ENCODE measurements at regions not wholly inside any gene's neighbourhood (a gene's known extent, or its start where the extent isn't known, plus 50 kb on each side); places are given as distances from the start of the nearest gene placed in this dataset.

- WGBS, 2 experiments (ENCODE audit: low coverage in 1 of 2, low lambda C conversion rate in 2 of 2, missing lambda C conversion rate in 2 of 2) = 26 to 29% methylated on average over 3 of the region's 3 CpGs
- DNase-seq = no peak
- in situ Hi-C loops (cut with MboI) = no loop called here
Observed at GRCh38 chr5:136676685-136677084, 311.3 kb upstream of the TRPC7 start.

GRCh38 chr5:136675769-136676168, 310.4 kb upstream of the TRPC7 start:
- no peak overlapping the region for H3K4me2 ChIP-seq (ENCODE audit: unreplicated experiment)
- in situ Hi-C loops (cut with MboI) = no loop called here
- no peaks in the 10 kb centered on the region for H3K36me3 ChIP-seq (ENCODE audit: low read depth)
- no peaks in the 10 kb centered on the region for H3K27me3 ChIP-seq (replicated peaks; ENCODE audit: insufficient read depth)
- no peak overlapping the region for H3K9ac ChIP-seq
- no peak overlapping the region for H2AFZ ChIP-seq
- H3K79me2 ChIP-seq (ENCODE audit: insufficient read depth) = no peaks in the 10 kb centered on the region
- no peaks in the 10 kb centered on the region for H3F3A ChIP-seq (ENCODE audit: insufficient read depth)
- H3K9me3 ChIP-seq (ENCODE audit: low read depth) = no peaks in the 10 kb centered on the region
- no peaks in the 10 kb centered on the region for H3K9me2 ChIP-seq (ENCODE audit: insufficient read depth)
- TF ChIP-seq EZH2phosphoT487 (IDR thresholded peaks at IDR 0.05; ENCODE audit: insufficient read depth, low read depth) (no peak), EZH2 (IDR thresholded peaks at IDR 0.05; ENCODE audit: insufficient read depth, poor library complexity, severe bottlenecking) (no peak)
- no peaks in the 10 kb centered on the region for H4K20me1 ChIP-seq (ENCODE audit: insufficient read depth)
- no peak for DNase-seq
- no peaks in the 10 kb centered on the region for H3K4me1 ChIP-seq (ENCODE audit: insufficient read depth)
- H3K4me3 ChIP-seq = no peak overlapping the region
- no peak overlapping the region for H3K27ac ChIP-seq

More at GRCh38 chr5:136676685-136677084, 311.3 kb upstream of the TRPC7 start:
- Histone ChIP-seq H3K27ac (no peak overlapping the region), H3K36me3 (ENCODE audit: low read depth) (no peaks in the 10 kb centered on the region), H3K9ac (no peak overlapping the region), H3K4me1 (ENCODE audit: insufficient read depth) (no peaks in the 10 kb centered on the region), H3F3A (ENCODE audit: insufficient read depth) (no peaks in the 10 kb centered on the region), H3K9me3 (ENCODE audit: low read depth) (no peaks in the 10 kb centered on the region), H3K9me2 (ENCODE audit: insufficient read depth) (no peaks in the 10 kb centered on the region), H3K27me3 (replicated peaks; ENCODE audit: insufficient read depth) (no peaks in the 10 kb centered on the region), H2AFZ (no peak overlapping the region), H3K79me2 (ENCODE audit: insufficient read depth) (no peaks in the 10 kb centered on the region), H3K4me3 (no peak overlapping the region), H3K4me2 (ENCODE audit: unreplicated experiment) (no peak overlapping the region), H4K20me1 (ENCODE audit: insufficient read depth) (no peaks in the 10 kb centered on the region)
- TF ChIP-seq EZH2 (IDR thresholded peaks at IDR 0.05; ENCODE audit: insufficient read depth, poor library complexity, severe bottlenecking) = no peak
- TF ChIP-seq EZH2phosphoT487 (IDR thresholded peaks at IDR 0.05; ENCODE audit: insufficient read depth, low read depth) = no peak

GRCh38 chr5:136674178-136674577, 308.8 kb upstream of the TRPC7 start:
- no peaks in the 10 kb centered on the region for H3K9me3 ChIP-seq (ENCODE audit: low read depth)
- no peak for TF ChIP-seq EZH2phosphoT487 (IDR thresholded peaks at IDR 0.05; ENCODE audit: insufficient read depth, low read depth)
- no peak for TF ChIP-seq EZH2 (IDR thresholded peaks at IDR 0.05; ENCODE audit: insufficient read depth, poor library complexity, severe bottlenecking)
- no peaks in the 10 kb centered on the region for H3K9me2 ChIP-seq (ENCODE audit: insufficient read depth)
- no peak overlapping the region for H3K4me3 ChIP-seq
- no peaks in the 10 kb centered on the region for H4K20me1 ChIP-seq (ENCODE audit: insufficient read depth)
- no peaks in the 10 kb centered on the region for H3K27me3 ChIP-seq (replicated peaks; ENCODE audit: insufficient read depth)
- in situ Hi-C loops (cut with MboI) = no loop called here
- no peaks in the 10 kb centered on the region for H3F3A ChIP-seq (ENCODE audit: insufficient read depth)
- no peak overlapping the region for H3K4me2 ChIP-seq (ENCODE audit: unreplicated experiment)
- H2AFZ ChIP-seq = no peak overlapping the region
- no peaks in the 10 kb centered on the region for H3K36me3 ChIP-seq (ENCODE audit: low read depth)
- H3K4me1 ChIP-seq (ENCODE audit: insufficient read depth) = no peaks in the 10 kb centered on the region
- H3K27ac ChIP-seq = no peak overlapping the region
- H3K79me2 ChIP-seq (ENCODE audit: insufficient read depth) = no peaks in the 10 kb centered on the region
- no peak overlapping the region for H3K9ac ChIP-seq
- 61% methylated on average over 4 of the region's 4 CpGs for WGBS, 2 experiments (ENCODE audit: low coverage in 1 of 2, low lambda C conversion rate in 2 of 2, missing lambda C conversion rate in 2 of 2)
- no peak for DNase-seq

GRCh38 chr5:136667789-136668188, 302.4 kb upstream of the TRPC7 start:
- H3K9ac ChIP-seq = no peak overlapping the region
- H3K36me3 ChIP-seq (ENCODE audit: low read depth) = no peaks in the 10 kb centered on the region
- H3K4me2 ChIP-seq (ENCODE audit: unreplicated experiment) = no peak overlapping the region
- no peak for TF ChIP-seq EZH2phosphoT487 (IDR thresholded peaks at IDR 0.05; ENCODE audit: insufficient read depth, low read depth)
- TF ChIP-seq EZH2 (IDR thresholded peaks at IDR 0.05; ENCODE audit: insufficient read depth, poor library complexity, severe bottlenecking) = no peak
- no peak for DNase-seq
- H4K20me1 ChIP-seq (ENCODE audit: insufficient read depth) = no peaks in the 10 kb centered on the region
- no peaks in the 10 kb centered on the region for H3K27me3 ChIP-seq (replicated peaks; ENCODE audit: insufficient read depth)
- no peaks in the 10 kb centered on the region for H3K4me1 ChIP-seq (ENCODE audit: insufficient read depth)
- no peaks in the 10 kb centered on the region for H3K9me2 ChIP-seq (ENCODE audit: insufficient read depth)
- no peaks in the 10 kb centered on the region for H3F3A ChIP-seq (ENCODE audit: insufficient read depth)
- in situ Hi-C loops (cut with MboI) = no loop called here
- no peaks in the 10 kb centered on the region for H3K79me2 ChIP-seq (ENCODE audit: insufficient read depth)
- H3K27ac ChIP-seq = no peak overlapping the region
- H2AFZ ChIP-seq = no peak overlapping the region
- 33 to 71% methylated on average over 2 of the region's 2 CpGs for WGBS, 2 experiments (ENCODE audit: low coverage in 1 of 2, low lambda C conversion rate in 2 of 2, missing lambda C conversion rate in 2 of 2)
- H3K9me3 ChIP-seq (ENCODE audit: low read depth) = no peaks in the 10 kb centered on the region
- H3K4me3 ChIP-seq = no peak overlapping the region

- H2AFZ ChIP-seq = no peak overlapping the region
- in situ Hi-C loops (cut with MboI) = no loop called here
- no peaks in the 10 kb centered on the region for H3F3A ChIP-seq (ENCODE audit: insufficient read depth)
- H3K36me3 ChIP-seq (ENCODE audit: low read depth) = no peaks in the 10 kb centered on the region
- H3K27ac ChIP-seq = no peak overlapping the region
- no peaks in the 10 kb centered on the region for H3K4me1 ChIP-seq (ENCODE audit: insufficient read depth)
- H3K9me3 ChIP-seq (ENCODE audit: low read depth) = no peaks in the 10 kb centered on the region
- no peak overlapping the region for H3K9ac ChIP-seq
- 43 to 44% methylated on average over 8 of the region's 8 CpGs for WGBS, 2 experiments (ENCODE audit: low coverage in 1 of 2, low lambda C conversion rate in 2 of 2, missing lambda C conversion rate in 2 of 2)
- no peaks in the 10 kb centered on the region for H3K9me2 ChIP-seq (ENCODE audit: insufficient read depth)
- DNase-seq = no peak
- no peak overlapping the region for H3K4me3 ChIP-seq
- H3K79me2 ChIP-seq (ENCODE audit: insufficient read depth) = no peaks in the 10 kb centered on the region
- H3K27me3 ChIP-seq (replicated peaks; ENCODE audit: insufficient read depth) = no peaks in the 10 kb centered on the region
- TF ChIP-seq EZH2phosphoT487 (IDR thresholded peaks at IDR 0.05; ENCODE audit: insufficient read depth, low read depth) (no peak), EZH2 (IDR thresholded peaks at IDR 0.05; ENCODE audit: insufficient read depth, poor library complexity, severe bottlenecking) (no peak)
- no peak overlapping the region for H3K4me2 ChIP-seq (ENCODE audit: unreplicated experiment)
- H4K20me1 ChIP-seq (ENCODE audit: insufficient read depth) = no peaks in the 10 kb centered on the region
Observed at GRCh38 chr5:136666970-136667620, 301.8 kb upstream of the TRPC7 start.
